ENCODE measurements at regions not wholly inside any gene's neighbourhood (a gene's known extent, or its start where the extent isn't known, plus 50 kb on each side); places are given as distances from the start of the nearest gene placed in this dataset.

- no peak for TF ChIP-seq CTCF (IDR thresholded peaks at IDR 0.05)
- no peak for TF ChIP-seq POLR2A (IDR thresholded peaks at IDR 0.05)
Measured at GRCh38 chr2:157032017-157032416, 225.5 kb upstream of the GALNT5 start.

Measured in adrenal gland (tissue), 5 donors.